Eye (tissue), 1 donor: ENCODE measurements at regions not wholly inside any gene's neighbourhood (a gene's known extent, or its start where the extent isn't known, plus 50 kb on each side); places are given as distances from the start of the nearest gene placed in this dataset.

Source experiments
- DNase-seq: peaks from one replicate; pipeline ENCODE4 v3.0.0-alpha.2; 2015

DNA sequence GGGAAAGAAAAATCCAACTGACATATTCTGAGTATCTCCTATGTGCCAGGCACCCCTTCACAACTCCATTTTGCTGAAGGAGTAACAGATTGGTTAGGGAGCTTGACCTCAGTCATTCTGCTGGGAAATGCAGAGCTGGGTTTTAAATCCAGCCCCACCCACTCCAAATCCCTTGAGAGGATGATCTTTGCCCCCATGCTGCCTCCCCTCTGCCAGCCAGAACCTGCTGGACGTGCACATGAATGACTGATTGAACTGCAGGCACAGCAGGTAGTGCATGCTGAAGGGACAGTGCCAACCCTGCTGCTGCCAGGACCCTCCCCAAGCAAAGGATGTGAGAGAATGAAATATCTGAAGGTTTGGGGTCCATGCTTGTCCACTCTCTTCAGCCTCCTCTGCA, 340.9 kb downstream of the BUD13 start:
- DNase-seq: no peak

DNA sequence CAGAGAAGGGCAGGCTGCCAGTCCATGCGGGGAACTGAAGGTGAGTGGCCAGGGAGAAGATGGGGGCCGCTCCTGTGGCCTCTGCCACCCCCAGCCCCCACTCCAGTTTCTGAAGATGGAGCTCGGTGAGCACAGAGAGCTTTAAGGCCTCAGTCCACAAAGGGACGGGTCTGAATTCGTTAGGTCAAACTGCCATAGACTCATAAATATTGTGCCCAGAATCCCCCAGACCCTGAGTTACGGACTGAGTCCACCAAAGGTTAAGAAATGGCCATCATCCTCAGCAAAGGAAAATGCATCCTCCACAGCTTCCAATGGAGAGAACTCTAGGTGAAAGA, 344.2 kb downstream of the BUD13 start:
- no peak for DNase-seq

DNA sequence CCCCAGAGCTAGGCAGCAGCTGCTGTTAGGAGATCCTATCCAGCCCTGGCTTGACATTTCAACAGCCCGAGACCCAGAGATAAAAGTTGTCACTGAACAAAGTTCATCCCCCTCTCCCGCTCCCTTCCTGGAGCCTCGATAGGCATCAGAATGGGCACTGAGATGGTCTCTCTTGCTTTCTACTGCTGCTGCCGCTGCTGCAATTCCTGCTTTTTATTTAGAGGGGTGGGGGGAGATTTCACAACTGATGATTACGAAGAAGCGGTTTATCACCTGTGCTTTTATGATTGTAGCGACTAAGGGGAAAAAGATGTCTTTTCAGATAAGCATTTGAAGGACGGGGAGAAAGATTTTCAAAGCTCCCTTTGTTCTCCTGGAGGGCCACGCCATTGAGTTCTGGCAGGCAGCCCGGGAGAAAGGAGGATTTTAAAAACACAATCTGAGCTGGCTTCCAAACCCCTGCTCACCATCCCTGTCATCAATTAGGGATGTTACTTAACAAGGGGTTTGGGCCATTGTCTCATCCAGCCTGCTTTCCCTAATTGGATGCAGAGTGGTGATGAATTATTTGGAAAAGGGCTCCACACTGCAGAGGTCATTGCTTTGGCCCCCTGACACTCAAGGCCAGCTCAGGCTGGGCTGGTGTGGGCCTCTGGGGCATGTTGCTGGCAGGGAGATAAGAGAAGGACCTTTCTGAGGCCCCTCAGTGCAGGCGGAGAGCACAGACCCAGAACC, 344.7 kb downstream of the BUD13 start:
- peak; percentile 82 for DNase-seq

DNA sequence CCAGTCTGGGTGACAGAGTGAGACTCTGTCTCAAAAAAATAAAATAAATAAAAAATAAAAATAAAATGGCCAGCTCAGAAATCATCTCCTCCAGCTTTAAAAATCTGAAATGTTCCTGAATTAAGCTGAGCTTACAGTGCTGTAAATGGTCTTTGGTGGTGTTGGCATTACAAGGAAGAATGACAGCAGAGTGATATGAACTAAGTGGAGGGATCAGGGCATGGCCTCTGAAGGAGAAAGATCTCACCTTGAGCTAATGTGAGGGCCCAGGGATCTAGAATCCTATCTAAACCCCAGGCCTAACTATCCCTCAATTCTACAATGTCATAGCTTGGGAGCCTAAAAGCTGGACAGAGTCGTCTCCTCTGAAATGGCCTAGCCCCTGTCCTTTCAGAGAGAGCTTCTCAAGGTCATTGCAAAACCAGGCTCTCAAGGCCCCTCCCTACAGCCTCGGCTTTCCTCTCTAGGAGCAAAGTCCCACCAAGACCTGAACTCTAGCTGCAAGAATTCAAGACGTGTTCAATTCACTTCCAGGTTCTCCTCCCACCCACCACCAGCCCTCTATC, 345.4 kb downstream of the BUD13 start:
- DNase-seq: no peak

DNA sequence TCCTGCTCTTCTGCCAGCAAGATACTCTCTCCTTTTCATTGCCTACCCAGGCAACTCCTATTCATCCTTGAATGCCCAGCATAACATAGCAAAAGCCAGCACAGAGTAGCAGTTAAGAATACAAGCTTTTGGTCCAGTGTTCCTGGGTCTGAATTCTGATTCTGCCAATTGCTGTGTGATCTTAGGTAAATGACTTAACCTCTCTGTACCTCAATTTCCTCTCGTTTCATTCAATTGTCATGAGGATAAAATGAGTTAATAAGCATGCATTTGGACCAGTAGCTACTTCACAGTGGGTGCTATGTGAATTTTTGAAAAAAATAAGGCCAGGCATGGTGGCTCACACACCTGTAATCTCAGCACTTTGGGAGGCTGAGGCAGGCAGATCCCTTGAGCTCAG, 346.0 kb downstream of the BUD13 start:
- no peak for DNase-seq

DNA sequence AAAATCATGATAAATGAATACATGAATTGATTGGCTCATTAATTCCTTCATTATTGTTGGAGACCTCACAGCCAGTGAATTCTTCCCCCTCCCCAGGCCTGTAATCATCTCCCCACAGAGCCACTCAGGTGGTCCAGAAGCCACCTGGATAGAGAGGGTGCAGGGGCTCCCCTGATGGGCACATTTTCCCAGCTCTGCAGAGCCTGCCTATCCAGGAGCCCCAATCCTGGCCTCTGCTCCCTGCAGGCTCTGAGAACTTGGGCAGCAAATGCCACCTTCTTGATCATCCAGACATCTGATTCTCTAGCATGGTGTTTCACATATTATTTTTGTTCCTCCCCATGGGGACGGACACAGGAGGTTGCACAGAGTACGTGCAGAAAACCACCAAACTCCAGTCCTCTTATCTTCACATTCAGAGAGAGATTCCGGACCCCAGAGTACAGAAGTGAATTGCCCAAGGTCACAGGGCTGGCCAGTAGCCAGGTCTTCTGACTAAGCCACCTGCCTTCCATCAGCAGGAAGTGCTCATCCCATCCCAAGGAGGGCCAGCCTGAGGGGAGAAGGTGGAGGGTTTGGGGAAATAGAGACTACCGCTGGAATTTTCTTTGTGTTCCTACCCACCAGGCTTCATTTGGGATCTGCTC, 348.0 kb downstream of the BUD13 start:
- no peak for DNase-seq

DNA sequence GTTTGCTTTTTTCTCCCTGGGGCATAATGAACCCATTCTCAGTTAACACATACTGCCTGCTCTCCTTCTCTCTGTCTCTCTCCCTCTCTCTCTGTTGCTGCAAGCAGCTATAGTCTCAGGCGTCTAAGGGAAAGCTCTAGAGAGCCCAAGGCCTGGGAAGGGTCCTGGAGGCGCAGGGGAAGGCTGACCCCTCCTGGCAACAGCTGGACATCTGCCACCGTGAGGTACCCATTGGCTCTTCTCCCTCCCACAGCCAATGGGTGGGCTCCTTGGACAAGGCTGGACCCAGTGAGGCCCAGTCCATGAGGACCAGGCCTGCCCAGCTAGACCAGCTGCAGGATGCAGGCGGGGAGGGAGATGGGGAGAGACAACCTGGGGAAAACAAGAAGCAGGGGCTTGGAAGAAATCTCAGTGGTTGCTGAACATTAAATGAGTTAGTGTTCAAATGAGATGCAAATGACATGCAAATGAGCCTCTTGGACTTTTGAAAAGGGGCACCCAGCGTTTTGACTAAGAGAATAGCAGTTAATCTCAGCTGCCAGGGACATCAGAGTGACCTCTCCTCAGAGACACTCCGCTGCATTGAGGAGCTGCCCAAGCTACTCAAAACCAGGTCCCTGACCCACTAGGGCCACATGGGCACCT, 349.7 kb downstream of the BUD13 start:
- peak; percentile 51 for DNase-seq

DNA sequence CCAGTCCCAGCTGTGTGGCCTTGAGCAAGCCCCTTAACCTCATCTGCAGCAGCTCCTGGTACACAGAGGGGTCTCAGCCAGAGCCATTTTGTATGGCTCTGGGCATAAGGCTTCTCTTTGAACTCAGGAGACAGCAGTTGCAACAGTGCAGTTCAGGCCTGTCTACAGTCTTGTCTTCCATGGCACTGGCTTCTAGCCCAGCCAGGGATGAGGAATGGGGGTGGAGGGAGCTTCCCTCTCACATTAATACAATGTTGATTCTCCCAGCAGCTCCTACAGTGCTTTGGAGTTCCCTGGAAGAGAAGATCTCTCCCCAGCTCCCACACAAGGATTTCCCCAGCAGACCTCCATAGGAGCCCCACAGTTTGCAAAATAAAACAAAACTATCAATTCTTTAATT, 350.2 kb downstream of the BUD13 start:
- no peak for DNase-seq

DNA sequence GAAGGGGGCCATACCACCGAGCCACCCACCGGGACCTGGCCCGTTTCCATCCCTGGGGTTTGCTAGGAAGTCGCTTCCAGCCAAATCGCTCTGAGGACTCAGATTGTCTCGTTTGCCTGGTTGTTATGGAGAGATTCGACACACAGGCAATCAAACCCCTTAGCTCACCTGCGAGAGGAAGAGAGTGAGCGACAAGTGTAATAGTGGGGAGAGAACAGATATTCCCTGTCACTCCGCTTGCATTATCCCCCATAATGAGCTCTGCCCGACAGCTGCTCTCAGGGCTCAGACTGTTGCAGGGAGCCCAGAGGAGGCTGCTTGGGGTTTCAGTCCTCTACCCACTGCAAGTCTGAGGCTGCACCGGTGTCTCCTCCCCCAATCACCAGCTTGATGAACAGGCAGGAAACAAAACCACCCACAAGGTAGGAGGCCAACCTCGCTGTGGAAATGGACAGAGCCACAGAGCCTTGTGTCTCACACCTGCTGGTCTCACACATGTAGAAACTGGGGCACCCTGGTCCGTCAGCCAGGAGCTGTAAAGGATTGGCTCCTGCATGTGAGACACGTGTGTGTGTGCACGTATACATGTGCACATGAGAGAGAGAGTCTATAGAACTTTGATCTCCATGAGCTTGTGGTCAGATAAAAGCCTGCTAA, 351.1 kb downstream of the BUD13 start:
- peak; percentile 47 for DNase-seq

DNA sequence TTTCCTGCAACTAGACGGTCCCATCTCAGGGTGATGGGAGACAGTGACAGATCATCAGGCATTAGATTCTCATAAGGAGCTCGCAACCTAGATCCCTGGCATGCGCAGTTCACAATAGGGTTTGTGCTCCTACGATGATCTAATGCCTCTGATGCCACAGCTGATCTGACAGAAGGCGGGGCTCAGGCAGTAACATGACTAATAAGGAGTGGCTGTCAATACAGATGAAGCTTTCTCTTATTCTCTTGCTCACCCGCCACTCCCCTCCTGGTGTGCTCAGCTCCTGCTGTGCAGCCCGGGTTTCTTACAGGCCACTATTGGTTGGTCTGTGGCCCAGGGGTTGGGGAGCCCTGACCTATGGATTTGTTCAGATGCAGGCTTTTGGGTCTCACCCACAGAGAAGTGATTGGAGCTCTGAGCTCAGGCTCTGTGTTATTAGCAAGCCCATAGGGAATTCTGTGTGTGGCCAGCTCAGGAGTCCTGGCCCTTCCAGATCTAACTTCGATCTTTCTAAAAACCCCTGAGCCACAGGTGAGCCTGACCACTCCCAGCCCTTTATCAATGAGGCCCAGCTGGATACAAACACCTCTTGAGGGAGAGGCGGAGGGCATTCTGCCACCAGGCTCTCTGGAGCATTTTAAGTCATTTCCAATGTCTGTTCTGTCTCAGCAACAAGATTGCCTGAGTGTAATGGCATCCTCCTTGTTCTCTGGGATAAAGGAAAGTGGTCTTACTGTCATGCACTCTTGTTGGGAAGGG, 351.8 kb downstream of the BUD13 start:
- DNase-seq: peak; percentile 32

DNA sequence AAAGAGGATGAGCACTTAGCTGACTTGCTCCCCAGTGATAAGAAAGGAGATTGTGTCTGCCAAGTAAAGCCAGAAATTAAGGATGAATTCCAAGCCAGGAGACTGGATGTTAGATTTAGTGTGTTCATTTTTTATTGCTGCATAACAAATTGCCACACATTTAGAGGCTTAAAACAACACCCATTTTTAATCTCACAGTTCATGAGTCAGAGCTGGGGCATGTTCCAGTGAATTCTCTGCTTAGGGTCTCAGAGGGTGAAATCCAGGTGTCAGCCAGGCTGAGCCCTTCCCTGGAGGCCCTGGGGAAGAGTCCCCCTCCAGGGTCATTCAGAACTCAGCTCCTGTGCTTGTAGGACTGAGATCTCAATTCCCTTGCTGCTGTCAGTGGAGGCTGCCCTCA, 352.8 kb downstream of the BUD13 start:
- DNase-seq: no peak

DNA sequence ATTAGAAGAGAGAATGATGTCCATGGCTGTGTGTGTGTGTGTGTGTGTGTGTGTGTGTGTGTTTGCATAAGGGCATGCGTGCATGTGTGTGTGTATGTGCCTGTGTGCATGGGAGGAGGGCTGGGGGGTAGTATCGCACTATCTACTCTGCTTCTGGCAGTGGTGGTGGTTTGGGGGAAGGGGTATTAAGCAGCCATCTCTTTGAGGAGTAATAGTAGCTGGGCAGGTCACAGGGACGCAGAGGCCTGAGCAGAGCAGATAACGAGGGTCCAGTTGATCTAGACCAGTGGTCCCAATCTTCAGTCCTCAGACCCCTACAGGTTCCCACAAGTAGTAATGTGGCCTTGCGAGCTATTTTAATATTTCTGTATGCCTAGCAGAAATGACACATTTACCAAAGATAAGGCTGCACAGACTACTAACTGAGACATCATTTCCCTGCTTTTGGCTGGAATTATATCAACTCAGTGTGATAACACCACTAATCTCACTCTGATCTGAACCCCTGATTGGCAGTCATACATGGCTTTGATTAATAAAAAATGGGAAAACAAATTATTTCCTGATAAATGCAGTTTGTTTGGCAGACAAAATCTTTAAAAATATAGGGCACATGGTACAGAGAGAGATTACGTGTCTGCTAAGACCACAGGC, 354.3 kb downstream of the BUD13 start:
- no peak for DNase-seq

DNA sequence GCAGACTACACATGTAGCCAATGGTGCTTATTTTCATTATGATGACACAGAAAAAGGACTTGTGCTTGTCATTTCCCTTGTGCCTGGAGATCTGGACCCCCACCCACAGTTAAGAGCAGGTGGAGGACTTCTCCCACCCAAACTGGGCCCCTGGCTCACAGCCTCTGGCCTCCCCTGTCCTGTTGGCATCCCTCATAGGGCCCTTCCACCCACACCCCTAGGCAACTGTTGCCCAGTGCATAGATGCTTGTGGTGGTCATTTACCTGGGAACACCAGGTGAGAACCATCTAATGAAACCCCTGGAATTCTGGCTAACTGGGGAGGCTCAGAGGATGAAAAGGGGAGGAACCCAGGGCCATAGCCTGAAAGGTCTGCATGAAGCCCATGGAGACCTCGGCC, 355.9 kb downstream of the BUD13 start:
- no peak for DNase-seq

DNA sequence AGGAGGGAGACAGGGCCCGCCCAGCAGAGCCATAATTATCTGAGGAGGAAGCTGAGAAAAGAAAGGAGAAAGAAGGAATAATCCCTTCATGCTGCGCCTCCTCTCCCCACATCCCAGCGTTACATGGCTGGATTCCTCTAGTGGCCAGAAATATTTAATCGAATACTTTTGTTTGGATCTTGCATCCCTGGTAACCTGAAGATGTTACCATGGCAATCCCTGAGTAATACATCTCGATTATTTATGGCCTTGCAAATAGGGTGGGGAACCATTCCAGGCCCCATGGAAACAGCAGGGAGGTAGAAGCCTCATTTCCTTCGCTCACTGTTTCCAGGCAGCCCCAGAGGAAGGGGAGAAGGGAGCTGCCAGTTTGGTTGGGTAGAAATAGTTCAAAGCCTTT, 357.7 kb downstream of the BUD13 start:
- peak; percentile 54 for DNase-seq

DNA sequence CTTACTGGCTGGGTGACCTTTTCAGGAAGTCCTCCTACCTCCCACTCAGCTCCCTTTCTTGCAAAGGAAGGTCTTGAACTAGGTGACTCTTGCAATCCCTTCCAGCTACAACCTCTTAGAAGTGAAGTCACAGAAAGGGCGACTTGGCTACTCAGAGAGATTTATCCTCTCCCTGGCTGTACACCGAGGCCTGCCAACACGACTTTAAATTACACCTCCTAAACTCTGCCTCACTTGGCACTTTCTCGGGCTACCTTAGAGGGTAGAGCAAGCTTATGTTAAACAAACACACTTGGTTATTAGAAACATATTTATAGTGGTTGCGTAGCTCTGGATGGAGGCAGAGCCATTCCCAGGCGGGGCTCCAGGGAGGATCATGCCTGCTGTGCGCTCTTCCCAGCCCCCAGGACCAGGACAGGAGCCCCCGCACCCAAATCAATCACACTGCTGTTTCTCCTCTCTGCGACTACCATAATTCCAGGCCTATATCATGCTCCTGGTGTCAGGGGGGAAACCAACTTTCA, 358.4 kb downstream of the BUD13 start:
- peak; percentile 7 for DNase-seq

DNA sequence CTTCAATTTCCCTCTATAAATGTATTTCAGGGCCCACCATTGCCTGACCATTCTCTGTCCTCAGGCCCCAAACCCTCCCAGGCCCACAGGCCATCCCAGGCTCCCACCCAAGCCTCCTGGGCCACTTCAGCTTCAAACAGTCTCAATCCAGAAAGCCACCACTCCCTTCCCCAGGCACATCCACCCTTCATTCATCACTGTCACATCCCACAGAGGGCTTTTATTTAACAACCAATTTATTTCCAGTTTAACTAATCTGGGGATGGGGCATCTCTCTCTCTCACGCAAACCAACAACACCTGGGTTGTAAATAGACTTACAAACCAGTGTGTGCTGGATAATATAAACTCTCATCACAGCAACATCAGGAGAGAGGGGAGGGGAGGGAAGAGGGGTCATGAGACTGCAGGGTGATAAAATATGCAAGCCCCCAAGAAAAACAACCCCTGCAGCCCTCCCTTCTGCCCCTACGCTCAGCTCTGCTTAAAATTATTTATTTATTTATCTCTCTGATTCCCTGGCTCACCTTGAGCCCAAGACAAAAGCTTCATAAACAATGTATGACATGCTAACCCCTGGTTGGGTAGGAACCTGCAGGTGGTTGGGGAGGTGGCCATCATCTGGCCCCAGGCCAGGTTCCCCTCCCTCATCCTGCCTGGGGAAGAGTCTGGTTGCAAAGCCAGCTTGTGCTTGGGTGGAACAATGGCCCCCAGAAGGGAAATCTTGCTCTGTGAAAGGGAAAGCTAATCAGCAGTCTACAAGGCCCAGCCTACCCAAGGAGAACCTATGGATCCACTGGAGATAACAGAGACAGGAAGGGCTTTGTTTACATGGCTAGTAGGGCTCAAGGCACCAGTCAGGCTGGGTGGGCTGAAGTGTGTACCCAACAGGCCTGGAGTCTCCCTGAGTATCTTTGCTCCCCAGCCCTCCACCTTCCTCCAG, 359.2 kb downstream of the BUD13 start:
- DNase-seq: no peak

DNA sequence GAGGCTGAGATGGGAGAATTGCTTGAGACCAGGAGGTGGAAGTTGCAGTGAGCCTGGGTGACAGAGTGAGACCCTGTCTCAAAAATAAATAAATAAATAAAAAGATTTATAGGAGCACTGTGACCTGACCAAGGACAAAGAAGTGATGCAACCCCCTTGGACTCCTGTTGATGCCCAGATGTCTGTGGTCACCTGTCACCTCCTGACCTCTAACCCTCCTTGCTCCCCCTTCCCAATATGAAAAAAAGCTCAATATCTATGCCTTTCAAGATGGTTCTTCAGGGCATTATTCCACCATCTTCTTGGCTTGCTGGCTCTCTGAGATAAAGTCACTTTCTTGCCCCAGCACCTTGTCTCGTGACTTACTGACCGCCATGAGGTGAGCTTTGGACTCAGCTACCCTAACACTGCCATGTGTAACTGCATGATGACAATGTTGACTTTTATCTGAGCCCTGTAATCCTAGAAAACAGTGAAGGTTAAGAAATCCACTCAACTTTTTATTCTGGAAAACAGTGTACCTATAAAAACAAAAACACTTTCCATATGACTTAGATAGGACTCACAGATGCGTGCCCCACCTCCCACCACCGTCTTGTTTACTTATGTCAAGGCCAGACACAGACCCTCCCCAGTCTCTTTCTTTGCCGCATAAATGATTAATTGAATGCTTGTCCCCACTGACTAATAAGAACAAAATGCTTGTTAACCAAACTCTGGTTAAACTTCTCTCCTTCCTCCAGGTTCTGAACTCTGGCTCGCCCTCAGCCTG, 360.5 kb downstream of the BUD13 start:
- no peak for DNase-seq

DNA sequence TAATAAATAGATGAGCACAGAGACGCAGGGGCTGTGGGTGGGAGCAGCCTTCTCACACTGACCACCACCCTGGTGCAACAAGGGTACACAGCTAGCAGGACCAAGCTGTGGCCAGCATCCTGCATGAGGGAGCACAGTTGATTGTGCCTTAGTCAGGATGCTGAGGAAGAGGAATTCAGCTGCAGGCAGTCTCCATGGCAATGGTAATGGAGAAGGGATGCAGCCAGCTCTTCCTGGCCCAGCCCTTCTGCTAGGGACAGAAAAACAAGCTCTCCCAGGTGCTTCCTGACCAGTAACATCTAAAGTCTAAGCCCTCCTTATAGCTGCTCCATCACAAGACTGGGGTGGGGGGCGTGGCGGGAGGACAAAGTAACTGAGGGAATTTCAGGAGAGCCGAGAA, 363.5 kb downstream of the BUD13 start:
- no peak for DNase-seq

DNA sequence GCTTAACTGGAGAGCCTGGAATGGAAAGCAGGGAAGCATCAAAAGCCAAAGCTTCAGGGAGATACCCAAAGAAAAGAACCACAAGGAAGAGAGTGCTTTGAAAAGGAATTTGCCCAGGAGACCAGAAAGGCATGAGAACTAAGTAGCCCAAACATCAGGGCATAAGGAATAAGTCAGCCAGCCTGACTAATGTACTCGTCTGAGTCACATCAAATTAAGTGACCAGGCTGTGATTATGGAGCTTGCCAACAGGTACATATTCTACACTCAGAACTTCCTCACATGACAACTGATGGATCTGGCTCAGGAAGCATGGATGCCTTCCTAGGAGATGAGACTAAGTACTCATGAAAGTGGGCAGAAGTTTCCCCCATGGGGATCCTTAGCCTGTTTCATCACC, 366.7 kb downstream of the BUD13 start:
- no peak for DNase-seq

DNA sequence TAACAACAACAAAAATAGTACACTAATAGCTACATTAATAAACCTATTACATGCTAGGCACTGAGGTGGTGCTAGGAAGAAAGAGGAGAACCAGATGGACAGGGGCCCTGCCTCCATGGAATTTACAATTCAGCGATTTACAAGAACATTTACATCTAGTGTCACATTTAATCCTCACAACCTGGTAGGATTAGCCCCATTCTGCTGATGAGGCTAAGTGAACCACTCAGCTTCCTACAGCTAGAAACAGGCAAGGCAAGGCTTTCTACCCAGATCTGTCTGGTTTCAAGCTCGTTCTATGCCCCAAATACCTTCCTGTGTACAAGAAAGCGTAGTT, 368.4 kb downstream of the BUD13 start:
- no peak for DNase-seq
